K562 (cell line): ENCODE measurements at regions not wholly inside any gene's neighbourhood (a gene's known extent, or its start where the extent isn't known, plus 50 kb on each side); places are given as distances from the start of the nearest gene placed in this dataset.

Experiments used
- ATAC-seq: fragments of 200-7000 bp; cut with Tn5 transposase; 3 replicates; pipeline ENCODE4 v1.9.1; 2020; ENCODE audit warnings: moderate library complexity
- BruUV-seq: library from RNA; stranded (reverse); fragments of 400-500 nt; replicated peaks from 2 replicates; lab custom pipeline; 2021; lab: Mats Ljungman, UMichigan
- CTCF ChIA-PET: fragments of 300-600 bp; formaldehyde crosslinking; extraction: SDS; loops from one replicate; lab custom pipeline; 2021; ENCODE audit warnings: low intra/inter-chr PET ratio; lab: Yijun Ruan, JAX
- POLR2A ChIA-PET: fragments of 300-600, 350-650 bp; sonication (Branson Sonifier 250); formaldehyde crosslinking; extraction: SDS; loops from one replicate; lab custom pipeline; 2021; ENCODE audit warnings: antibody characterized with exemption, inconsistent platforms; lab: Yijun Ruan, JAX
- DNase-seq, 4 experiments: peaks; one replicate each; pipeline versions ENCODE4 v3.0.0 to v3.0.0-alpha.2; 2011 to 2018; ENCODE audit warnings: low spot score in 3 of 4, mixed read lengths in 3 of 4; ENCODE audit errors: extremely low read depth in 1 of 4
- FAIRE-seq: peaks from 2 replicates; lab custom pipeline; 2011; peaks lifted over from hg19 to GRCh38; lab: Jason Lieb, UNC
- H2AFZ ChIP-seq: 2 replicates; pipeline ENCODE4 v1.6.0; 2011; ENCODE audit warnings: low read depth, low read length, control low read depth, inconsistent platforms
- H3K27ac ChIP-seq: fragments of 200-600 bp; 3 replicates; pipeline ENCODE4 v1.8.0; 2011; ENCODE audit warnings: low read depth, mild to moderate bottlenecking, control low read depth, inconsistent platforms, low read length, moderate library complexity, mixed read lengths; ENCODE audit errors: extremely low read depth
- H3K27me3 ChIP-seq, 2 experiments: fragments of 300-600 bp in 1 of 2; 2 replicates in 1 of 2; 3 replicates in 1 of 2; pipeline versions ENCODE4 v1.6.0 to v1.8.0; 2011; ENCODE audit warnings: inconsistent platforms in 2 of 2, low read length in 2 of 2, mild to moderate bottlenecking in 1 of 2, mixed read lengths in 1 of 2, moderate library complexity in 1 of 2; ENCODE audit not compliant: control insufficient read depth in 2 of 2, insufficient read depth in 2 of 2
- H3K36me3 ChIP-seq: fragments of 300-600 bp; 3 replicates; pipeline ENCODE4 v1.8.0; 2011; ENCODE audit warnings: mild to moderate bottlenecking, low read length, inconsistent platforms; ENCODE audit not compliant: control insufficient read depth, insufficient read depth
- H3K4me1 ChIP-seq, 2 experiments: fragments of 200-600 bp in 1 of 2; replicated peaks in 1 of 2; 2 replicates in 1 of 2; 3 replicates in 1 of 2; pipeline versions ENCODE4 v1.5.1 to v1.8.0; 2011; ENCODE audit warnings: inconsistent platforms in 2 of 2, low read length in 2 of 2, mild to moderate bottlenecking in 1 of 2, mixed read lengths in 1 of 2, moderate library complexity in 1 of 2; ENCODE audit not compliant: control insufficient read depth in 2 of 2, insufficient read depth in 2 of 2
- H3K4me2 ChIP-seq: 2 replicates; pipeline ENCODE4 v1.6.1; 2011; ENCODE audit warnings: low read length, control low read depth, inconsistent platforms, mixed read lengths; ENCODE audit not compliant: insufficient read depth
- H3K4me3 ChIP-seq: fragments of 200-600 bp; sonication (generic), shearing (Covaris generic); 2 replicates; pipeline ENCODE4 v1.5.1; 2016; ENCODE audit warnings: control low read depth, inconsistent platforms
- H3K79me2 ChIP-seq: fragments of 200-600 bp; 3 replicates; pipeline ENCODE4 v1.8.0; 2011; ENCODE audit warnings: low read length, inconsistent platforms; ENCODE audit not compliant: control insufficient read depth, insufficient read depth
- H3K9ac ChIP-seq, 2 experiments: 2 replicates each; pipeline versions ENCODE4 v1.6.0 to v1.6.1; 2011; ENCODE audit warnings: low read depth in 2 of 2, low read length in 2 of 2, control low read depth in 1 of 2, inconsistent platforms in 1 of 2, mild to moderate bottlenecking in 1 of 2, mixed read lengths in 1 of 2; ENCODE audit not compliant: insufficient read depth in 1 of 2
- H3K9me1 ChIP-seq: one replicate; pipeline ENCODE4 v1.6.0; 2011; ENCODE audit warnings: inconsistent platforms, mild to moderate bottlenecking, low read length, moderate library complexity; ENCODE audit not compliant: control insufficient read depth, insufficient read depth
- H3K9me3 ChIP-seq: replicated peaks from 2 replicates; pipeline ENCODE4 v1.5.1; 2011; ENCODE audit warnings: low read depth, low read length, inconsistent platforms; ENCODE audit not compliant: control insufficient read depth, insufficient read depth
- H4K20me1 ChIP-seq: replicated peaks from 2 replicates; pipeline ENCODE4 v1.6.1; 2011; ENCODE audit warnings: low read length, inconsistent platforms, mixed read lengths; ENCODE audit not compliant: control insufficient read depth, insufficient read depth
- DMBX1 ChIP-seq: fragments of 250-450 bp; sonication (Bioruptor Pico); IDR thresholded peaks from 2 replicates; pipeline ENCODE4 v1.8.0; 2022; ENCODE audit warnings: inconsistent platforms, mild to moderate bottlenecking, moderate library complexity, borderline replicate concordance
- RBM25 ChIP-seq: fragments of 200-400 bp; formaldehyde crosslinking; IDR thresholded peaks from 2 replicates; pipeline ENCODE4 v1.6.1; 2018; ENCODE audit warnings: low read length, low read depth, moderate library complexity; ENCODE audit not compliant: severe bottlenecking
- SIRT6 ChIP-seq: IDR thresholded peaks from one replicate; pipeline ENCODE4 v1.6.1; 2012; ENCODE audit warnings: low read depth, mild to moderate bottlenecking, control low read depth, inconsistent platforms, low read length, moderate library complexity
- SMARCB1 ChIP-seq: IDR thresholded peaks from 2 replicates; pipeline ENCODE4 v1.6.1; 2011; ENCODE audit warnings: improper control_type of control experiment, low read depth; ENCODE audit not compliant: insufficient read length
- TBP ChIP-seq: optimal IDR thresholded peaks from 2 replicates; pipeline ENCODE3; 2011; ENCODE audit warnings: low read depth, low read length, improper control_type of control experiment
- ZNF785 ChIP-seq: fragments of 250-450 bp; sonication (Bioruptor Pico); IDR thresholded peaks from 2 replicates; pipeline ENCODE4 v1.4.0; 2020; ENCODE audit warnings: mild to moderate bottlenecking
- ZNF830 ChIP-seq: fragments of 250-450 bp; sonication (Bioruptor Pico); IDR thresholded peaks from 2 replicates; pipeline ENCODE4 v1.5.0; 2021; ENCODE audit warnings: mild to moderate bottlenecking
- WGBS: fragments of 100-300 bp; shearing (Covaris generic); methylation state at CpG from one replicate; pipeline ENCODE4 v1.1.6; 2016; ENCODE audit warnings: low coverage, mixed read lengths; ENCODE audit not compliant: insufficient coverage; ENCODE audit errors: missing lambda C conversion rate; 5-methylcytosine and 5-hydroxymethylcytosine counted together
- in situ Hi-C: fragments of 300-500 bp; cut with MboI; formaldehyde crosslinking; loops from 4 replicates; pipeline ENCODE4 v1.15.0; 2018; ENCODE audit warnings: inconsistent platforms, mixed read lengths
- intact Hi-C: fragments of 100-400 bp; cut with micrococcal nuclease; formaldehyde crosslinking; loops from 2 replicates; pipeline ENCODE4 v1.14.2; 2022
- TF ChIP-seq, protein P1 (sequence below): IDR thresholded peaks from 2 replicates; pipeline ENCODE4 v1.6.1; 2016; ENCODE audit warnings: missing genetic modification characterization, missing compliant biosample characterization
- TF ChIP-seq, protein P2 (sequence below): fragments of 150-350 bp; IDR thresholded peaks from 2 replicates; pipeline ENCODE4 v1.6.1; 2014; ENCODE audit warnings: low read depth, mild to moderate bottlenecking, low read length, borderline replicate concordance
- TF ChIP-seq, protein P3 (sequence below): fragments of 450-650 bp; IDR thresholded peaks from 2 replicates; pipeline ENCODE4 v1.6.1; 2016; ENCODE audit warnings: low read depth

DNA sequence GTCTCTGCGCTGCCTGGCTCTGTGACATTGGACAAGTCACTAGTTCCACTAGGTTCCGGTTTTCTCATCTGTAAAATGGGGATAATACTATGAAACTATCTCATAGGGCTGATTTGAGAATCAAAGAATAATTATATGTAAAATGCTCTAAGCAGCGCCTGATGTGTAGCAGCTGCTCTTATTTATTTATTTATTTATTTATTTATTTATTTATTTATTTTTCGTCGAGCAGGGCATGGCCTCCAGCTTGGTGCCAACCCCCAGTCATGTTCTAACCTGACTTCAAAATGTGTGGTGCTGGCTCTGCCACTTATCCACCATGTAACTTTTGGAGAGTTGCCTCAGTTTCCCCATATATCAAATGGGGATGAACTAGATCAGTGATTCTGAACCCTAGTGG lies 93.5 kb upstream of the GSC start:
- no peaks in the 10 kb centered on the region for H3K9me1 ChIP-seq
- ATAC-seq (no peak), DNase-seq (no peak), FAIRE-seq (no peak)
- intact Hi-C loops, result no loop called here
- no peak overlapping the region for H3K4me2 ChIP-seq
- BruUV-seq, result no TSS peak
- no peaks in the 10 kb centered on the region for H3K79me2 ChIP-seq
- ChIA-PET POLR2A (no interaction called here), CTCF (no interaction called here)
- H3K36me3 ChIP-seq, result no peaks in the 10 kb centered on the region
- H4K20me1 ChIP-seq, result no peaks in the 10 kb centered on the region
- H3K27me3 ChIP-seq, result peaks cover 0 to 4% of the 10 kb centered on the region in 2 experiments; a peak in 1 of 5 replicates
- no peak overlapping the region for H3K9ac ChIP-seq
- no peak overlapping the region for H3K27ac ChIP-seq
- no peak overlapping the region for H2AFZ ChIP-seq
- no peaks in the 10 kb centered on the region for H3K4me1 ChIP-seq
- WGBS, result 2% methylated on average over 5 of the region's 5 CpGs
- no peak overlapping the region for H3K4me3 ChIP-seq
- no peaks in the 10 kb centered on the region for H3K9me3 ChIP-seq
- in situ Hi-C loops, result no loop called here
- TF ChIP-seq, protein P1, sequence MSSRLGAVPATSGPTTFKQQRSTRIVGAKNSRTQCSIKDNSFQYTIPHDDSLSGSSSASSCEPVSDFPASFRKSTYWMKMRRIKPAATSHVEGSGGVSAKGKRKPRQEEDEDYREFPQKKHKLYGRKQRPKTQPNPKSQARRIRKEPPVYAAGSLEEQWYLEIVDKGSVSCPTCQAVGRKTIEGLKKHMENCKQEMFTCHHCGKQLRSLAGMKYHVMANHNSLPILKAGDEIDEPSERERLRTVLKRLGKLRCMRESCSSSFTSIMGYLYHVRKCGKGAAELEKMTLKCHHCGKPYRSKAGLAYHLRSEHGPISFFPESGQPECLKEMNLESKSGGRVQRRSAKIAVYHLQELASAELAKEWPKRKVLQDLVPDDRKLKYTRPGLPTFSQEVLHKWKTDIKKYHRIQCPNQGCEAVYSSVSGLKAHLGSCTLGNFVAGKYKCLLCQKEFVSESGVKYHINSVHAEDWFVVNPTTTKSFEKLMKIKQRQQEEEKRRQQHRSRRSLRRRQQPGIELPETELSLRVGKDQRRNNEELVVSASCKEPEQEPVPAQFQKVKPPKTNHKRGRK (tag), result no peak
- no peak for TF ChIP-seq DMBX1 (CRISPR knock-in tag)
- TF ChIP-seq, protein P2, sequence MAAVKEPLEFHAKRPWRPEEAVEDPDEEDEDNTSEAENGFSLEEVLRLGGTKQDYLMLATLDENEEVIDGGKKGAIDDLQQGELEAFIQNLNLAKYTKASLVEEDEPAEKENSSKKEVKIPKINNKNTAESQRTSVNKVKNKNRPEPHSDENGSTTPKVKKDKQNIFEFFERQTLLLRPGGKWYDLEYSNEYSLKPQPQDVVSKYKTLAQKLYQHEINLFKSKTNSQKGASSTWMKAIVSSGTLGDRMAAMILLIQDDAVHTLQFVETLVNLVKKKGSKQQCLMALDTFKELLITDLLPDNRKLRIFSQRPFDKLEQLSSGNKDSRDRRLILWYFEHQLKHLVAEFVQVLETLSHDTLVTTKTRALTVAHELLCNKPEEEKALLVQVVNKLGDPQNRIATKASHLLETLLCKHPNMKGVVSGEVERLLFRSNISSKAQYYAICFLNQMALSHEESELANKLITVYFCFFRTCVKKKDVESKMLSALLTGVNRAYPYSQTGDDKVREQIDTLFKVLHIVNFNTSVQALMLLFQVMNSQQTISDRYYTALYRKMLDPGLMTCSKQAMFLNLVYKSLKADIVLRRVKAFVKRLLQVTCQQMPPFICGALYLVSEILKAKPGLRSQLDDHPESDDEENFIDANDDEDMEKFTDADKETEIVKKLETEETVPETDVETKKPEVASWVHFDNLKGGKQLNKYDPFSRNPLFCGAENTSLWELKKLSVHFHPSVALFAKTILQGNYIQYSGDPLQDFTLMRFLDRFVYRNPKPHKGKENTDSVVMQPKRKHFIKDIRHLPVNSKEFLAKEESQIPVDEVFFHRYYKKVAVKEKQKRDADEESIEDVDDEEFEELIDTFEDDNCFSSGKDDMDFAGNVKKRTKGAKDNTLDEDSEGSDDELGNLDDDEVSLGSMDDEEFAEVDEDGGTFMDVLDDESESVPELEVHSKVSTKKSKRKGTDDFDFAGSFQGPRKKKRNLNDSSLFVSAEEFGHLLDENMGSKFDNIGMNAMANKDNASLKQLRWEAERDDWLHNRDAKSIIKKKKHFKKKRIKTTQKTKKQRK, result no peak
- TF ChIP-seq SIRT6, result no peak
- no peak for TF ChIP-seq TBP
- no peak for TF ChIP-seq ZNF830
- no peak for TF ChIP-seq SMARCB1
- TF ChIP-seq, protein P3, sequence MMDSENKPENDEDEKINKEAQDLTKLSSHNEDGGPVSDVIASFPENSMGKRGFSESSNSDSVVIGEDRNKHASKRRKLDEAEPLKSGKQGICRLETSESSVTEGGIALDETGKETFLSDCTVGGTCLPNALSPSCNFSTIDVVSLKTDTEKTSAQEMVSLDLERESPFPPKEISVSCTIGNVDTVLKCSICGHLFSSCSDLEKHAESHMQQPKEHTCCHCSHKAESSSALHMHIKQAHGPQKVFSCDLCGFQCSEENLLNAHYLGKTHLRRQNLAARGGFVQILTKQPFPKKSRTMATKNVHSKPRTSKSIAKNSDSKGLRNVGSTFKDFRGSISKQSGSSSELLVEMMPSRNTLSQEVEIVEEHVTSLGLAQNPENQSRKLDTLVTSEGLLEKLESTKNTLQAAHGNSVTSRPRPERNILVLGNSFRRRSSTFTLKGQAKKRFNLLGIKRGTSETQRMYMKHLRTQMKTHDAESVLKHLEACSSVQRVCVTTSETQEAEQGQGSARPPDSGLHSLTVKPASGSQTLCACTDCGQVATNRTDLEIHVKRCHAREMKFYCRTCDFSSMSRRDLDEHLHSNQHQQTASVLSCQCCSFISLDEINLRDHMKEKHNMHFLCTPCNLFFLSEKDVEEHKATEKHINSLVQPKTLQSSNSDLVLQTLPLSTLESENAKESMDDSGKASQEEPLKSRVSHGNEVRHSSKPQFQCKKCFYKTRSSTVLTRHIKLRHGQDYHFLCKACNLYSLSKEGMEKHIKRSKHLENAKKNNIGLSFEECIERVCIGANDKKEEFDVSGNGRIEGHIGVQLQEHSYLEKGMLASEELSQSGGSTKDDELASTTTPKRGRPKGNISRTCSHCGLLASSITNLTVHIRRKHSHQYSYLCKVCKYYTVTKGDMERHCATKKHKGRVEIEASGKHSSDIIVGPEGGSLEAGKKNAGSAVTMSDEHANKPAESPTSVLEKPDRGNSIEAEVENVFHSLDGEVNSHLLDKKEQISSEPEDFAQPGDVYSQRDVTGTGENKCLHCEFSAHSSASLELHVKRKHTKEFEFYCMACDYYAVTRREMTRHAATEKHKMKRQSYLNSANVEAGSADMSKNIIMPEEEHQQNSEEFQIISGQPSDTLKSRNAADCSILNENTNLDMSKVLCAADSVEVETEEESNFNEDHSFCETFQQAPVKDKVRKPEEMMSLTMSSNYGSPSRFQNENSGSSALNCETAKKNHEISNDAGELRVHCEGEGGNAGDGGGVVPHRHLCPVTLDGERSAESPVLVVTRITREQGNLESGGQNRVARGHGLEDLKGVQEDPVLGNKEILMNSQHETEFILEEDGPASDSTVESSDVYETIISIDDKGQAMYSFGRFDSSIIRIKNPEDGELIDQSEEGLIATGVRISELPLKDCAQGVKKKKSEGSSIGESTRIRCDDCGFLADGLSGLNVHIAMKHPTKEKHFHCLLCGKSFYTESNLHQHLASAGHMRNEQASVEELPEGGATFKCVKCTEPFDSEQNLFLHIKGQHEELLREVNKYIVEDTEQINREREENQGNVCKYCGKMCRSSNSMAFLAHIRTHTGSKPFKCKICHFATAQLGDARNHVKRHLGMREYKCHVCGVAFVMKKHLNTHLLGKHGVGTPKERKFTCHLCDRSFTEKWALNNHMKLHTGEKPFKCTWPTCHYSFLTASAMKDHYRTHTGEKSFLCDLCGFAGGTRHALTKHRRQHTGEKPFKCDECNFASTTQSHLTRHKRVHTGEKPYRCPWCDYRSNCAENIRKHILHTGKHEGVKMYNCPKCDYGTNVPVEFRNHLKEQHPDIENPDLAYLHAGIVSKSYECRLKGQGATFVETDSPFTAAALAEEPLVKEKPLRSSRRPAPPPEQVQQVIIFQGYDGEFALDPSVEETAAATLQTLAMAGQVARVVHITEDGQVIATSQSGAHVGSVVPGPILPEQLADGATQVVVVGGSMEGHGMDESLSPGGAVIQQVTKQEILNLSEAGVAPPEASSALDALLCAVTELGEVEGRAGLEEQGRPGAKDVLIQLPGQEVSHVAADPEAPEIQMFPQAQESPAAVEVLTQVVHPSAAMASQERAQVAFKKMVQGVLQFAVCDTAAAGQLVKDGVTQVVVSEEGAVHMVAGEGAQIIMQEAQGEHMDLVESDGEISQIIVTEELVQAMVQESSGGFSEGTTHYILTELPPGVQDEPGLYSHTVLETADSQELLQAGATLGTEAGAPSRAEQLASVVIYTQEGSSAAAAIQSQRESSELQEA, result no peak
- no peak for TF ChIP-seq RBM25
- TF ChIP-seq ZNF785 (CRISPR knock-in tag), result no peak
